ENCODE measurements at regions not wholly inside any gene's neighbourhood (a gene's known extent, or its start where the extent isn't known, plus 50 kb on each side); places are given as distances from the start of the nearest gene placed in this dataset.

GRCh38 chr1:181858135-181858534 lies 203.4 kb downstream of the ZNF648 start:
- DNase-seq (ENCODE audit: low spot score): no peak
